KOPT-K1 (cell line): ENCODE measurements at regions not wholly inside any gene's neighbourhood (a gene's known extent, or its start where the extent isn't known, plus 50 kb on each side); places are given as distances from the start of the nearest gene placed in this dataset.

Experiments used
- H3K27ac ChIP-seq: fragments of 200-600 bp; sonication (generic); 2 replicates; pipeline ENCODE4 v1.5.1; 2016; ENCODE audit warnings: antibody characterized with exemption, mild to moderate bottlenecking, low read depth, low read length; ENCODE audit not compliant: poor library complexity, severe bottlenecking
- H3K36me3 ChIP-seq: fragments of 200-600 bp; sonication (generic); 2 replicates; pipeline ENCODE4 v1.5.1; 2017; ENCODE audit warnings: antibody characterized with exemption, mild to moderate bottlenecking, low read length, moderate library complexity; ENCODE audit not compliant: insufficient read depth
- H3K9me3 ChIP-seq: fragments of 200-600 bp; sonication (generic); 2 replicates; pipeline ENCODE4 v1.5.1; 2017; ENCODE audit warnings: antibody characterized with exemption, low read length, mild to moderate bottlenecking; ENCODE audit not compliant: insufficient read depth, poor library complexity, severe bottlenecking

DNA sequence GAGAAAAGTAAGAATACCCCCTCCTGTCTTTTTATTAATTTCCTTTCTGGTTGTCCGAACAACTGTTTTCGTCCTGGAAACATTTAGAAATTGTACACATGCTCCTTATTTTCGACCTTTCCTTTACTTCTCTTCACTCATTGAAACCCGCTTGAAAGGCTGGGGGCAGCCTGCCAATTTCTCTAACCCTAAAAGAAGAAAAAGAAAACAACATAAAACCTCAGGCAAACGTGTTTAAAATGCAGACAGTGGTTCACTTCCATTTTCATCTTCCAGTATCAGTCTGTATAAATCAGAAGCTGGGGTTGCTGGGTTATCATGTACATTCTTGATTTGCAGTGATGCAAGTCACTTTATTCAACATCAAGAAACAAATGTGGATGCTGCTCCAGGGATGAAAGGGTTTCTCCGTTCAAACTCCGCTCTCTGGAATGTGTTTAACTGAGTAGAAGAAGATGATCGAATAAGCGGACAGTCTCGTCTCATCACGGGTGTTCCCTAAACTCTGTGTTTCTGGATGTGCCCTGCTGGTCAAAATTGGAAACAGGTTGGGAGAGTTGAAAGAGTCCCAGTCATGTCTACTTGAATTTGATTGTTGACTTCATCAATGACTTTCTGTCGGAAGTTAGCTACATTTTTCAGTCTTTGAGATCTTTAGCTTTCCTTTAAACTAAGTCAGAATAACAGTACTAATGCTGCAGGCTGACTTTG lies 1042.2 kb downstream of the BCL11B start:
- H3K27ac ChIP-seq, result peak overlapping the region; percentile 100
- no peaks in the 10 kb centered on the region for H3K36me3 ChIP-seq
- H3K9me3 ChIP-seq, result no peaks in the 10 kb centered on the region

DNA sequence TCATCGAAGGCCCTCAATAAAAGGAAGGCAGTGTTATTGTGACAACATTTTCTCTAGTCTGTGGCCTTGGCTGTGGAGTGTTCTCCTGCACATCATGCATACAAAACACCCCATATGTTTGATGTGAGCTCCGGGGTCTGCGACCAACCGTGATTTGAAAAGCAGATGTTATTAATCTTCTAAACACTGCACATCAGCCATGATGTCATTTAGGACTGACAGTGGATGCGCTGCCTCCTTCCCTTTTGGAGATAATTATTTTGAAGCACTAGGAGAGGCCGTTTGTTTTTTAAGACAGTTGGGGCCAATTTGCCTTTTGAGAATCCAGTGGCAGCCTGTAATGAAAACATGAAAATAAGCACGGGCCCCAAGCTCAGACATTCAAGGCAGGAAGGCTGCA lies 1041.6 kb downstream of the BCL11B start:
- Histone ChIP-seq H3K9me3 (no peaks in the 10 kb centered on the region), H3K27ac (peak overlapping the region; percentile 100), H3K36me3 (no peaks in the 10 kb centered on the region)

DNA sequence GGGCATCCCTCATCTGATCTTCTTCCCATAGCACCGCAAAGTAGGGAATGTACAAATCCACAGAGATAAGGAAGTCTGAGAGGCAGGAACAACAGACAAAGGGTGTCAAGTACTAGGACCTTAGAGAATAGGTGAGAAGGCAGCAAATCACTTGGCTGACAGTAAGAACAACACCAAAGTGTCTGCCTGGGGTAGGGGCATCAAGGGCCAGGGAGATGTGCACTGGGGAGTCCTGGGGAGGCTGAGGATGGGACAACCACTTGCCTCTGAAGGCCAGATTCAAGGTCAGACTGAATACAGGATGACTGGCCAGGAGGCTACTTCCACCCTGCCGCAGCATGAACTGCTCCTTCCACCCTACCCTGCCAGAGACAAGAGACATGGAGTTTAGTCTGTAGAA lies 1040.8 kb downstream of the BCL11B start:
- peak overlapping the region; percentile 100 for H3K27ac ChIP-seq
- no peaks in the 10 kb centered on the region for H3K36me3 ChIP-seq
- no peaks in the 10 kb centered on the region for H3K9me3 ChIP-seq

DNA sequence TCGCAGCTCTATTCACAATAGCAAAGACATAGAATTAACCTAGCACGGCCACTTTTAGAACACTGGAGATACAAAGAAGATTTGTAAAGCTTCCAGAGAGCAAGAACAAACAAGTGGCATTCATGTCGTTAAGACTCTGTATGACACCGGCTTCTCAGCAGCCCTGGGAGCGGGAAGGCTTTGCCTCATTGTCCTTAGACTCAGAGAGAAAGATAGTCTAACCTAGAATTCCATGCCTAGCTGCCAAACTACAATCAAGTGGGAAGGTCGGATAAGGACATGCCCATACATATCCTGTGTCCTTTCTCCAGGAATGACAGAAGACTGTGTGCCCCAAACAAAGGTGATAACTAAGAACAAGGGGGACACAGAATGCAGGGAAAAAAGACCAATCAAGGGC lies 1038.3 kb downstream of the BCL11B start:
- no peak overlapping the region for H3K27ac ChIP-seq
- no peaks in the 10 kb centered on the region for H3K9me3 ChIP-seq
- no peaks in the 10 kb centered on the region for H3K36me3 ChIP-seq

- Histone ChIP-seq H3K36me3 (no peaks in the 10 kb centered on the region), H3K9me3 (no peaks in the 10 kb centered on the region), H3K27ac (no peak overlapping the region)
Measured at GRCh38 chr14:98234208-98234607, 1037.8 kb downstream of the BCL11B start.

- no peaks in the 10 kb centered on the region for H3K9me3 ChIP-seq
- no peaks in the 10 kb centered on the region for H3K36me3 ChIP-seq
- H3K27ac ChIP-seq, result no peak overlapping the region
Measured at GRCh38 chr14:98236314-98236713, 1035.7 kb downstream of the BCL11B start.

DNA sequence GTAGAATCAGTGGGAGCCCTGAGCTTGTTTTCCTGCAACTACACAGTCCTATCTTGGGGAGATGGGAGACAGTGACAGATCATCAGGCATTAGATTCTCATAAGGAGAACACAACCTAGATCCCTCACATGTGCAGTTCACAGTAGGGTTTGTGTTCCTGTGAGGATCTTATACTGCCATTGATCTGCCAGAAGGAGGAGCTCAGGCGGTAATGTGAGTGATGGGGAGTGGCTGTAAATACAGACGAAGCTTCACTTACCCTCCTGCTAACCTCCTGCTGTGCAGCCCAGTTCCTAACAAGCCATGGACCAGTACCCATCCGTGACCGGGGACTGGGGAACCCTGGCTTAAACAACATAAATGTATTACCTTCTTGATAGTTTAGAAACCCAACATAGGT lies 1034.1 kb downstream of the BCL11B start:
- H3K27ac ChIP-seq, result no peak overlapping the region
- no peaks in the 10 kb centered on the region for H3K9me3 ChIP-seq
- no peaks in the 10 kb centered on the region for H3K36me3 ChIP-seq

- Histone ChIP-seq H3K27ac (peak overlapping the region; percentile 15), H3K9me3 (no peaks in the 10 kb centered on the region), H3K36me3 (no peaks in the 10 kb centered on the region)
Measured at GRCh38 chr14:98240376-98240775, 1031.6 kb downstream of the BCL11B start.

DNA sequence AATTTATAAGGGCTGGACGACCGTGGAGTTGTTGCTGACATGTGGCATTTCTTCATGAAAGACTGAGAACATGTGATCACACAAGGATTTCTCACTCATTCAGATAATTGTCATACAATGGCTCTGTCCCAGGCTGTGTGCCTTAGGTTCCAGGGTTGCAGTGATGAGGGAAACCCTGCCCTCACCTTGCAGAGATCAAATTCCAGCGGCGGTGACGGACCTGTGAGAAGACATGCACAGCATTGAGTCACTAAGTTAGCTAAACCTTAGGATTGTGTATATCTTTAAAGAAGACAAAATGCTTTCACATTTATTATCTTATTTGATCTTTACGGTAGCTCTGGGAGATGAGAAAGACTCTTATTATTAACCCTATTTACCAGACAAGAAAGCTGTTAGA lies 1029.1 kb downstream of the BCL11B start:
- H3K27ac ChIP-seq, result no peak overlapping the region
- no peaks in the 10 kb centered on the region for H3K36me3 ChIP-seq
- no peaks in the 10 kb centered on the region for H3K9me3 ChIP-seq

GRCh38 chr14:98243332-98243731 lies 1028.7 kb downstream of the BCL11B start:
- Histone ChIP-seq H3K27ac (no peak overlapping the region), H3K36me3 (no peaks in the 10 kb centered on the region), H3K9me3 (no peaks in the 10 kb centered on the region)

DNA sequence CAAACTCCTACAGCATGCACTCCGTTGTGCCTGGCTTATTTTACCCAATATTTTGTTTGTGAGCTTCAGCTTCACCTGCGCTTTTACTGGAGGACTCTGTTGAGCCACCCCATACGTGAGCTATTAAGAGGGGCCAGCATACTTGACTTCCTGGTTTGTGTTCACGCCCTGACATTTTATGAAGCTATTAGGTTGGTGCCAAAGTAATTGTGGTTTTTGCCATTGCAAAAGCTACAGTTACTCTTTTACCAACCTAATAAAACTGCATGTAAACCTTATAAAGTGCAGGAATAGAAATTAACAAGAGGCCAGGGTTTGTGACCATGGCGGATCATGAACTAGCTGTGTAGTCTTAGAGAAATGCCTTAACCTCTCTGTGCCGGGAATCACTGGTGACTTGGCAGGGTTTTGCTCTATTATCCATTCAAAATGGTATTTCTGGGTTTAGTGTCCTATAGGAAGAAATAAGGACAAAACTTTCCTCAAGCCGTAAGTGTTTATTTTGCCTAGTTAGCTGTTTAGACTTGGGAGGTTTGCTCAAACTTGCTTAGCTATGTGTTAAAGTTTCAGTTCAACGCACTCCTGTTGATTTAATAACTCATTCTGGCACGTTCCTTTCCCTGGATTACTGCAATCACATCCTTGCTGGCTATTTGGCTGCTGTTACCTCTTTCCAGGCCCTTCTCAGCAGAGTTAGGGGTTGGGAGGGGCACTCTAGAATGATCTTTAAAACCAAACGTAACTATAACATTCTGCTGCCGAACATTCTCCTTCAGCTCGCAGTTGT lies 1027.6 kb downstream of the BCL11B start:
- no peak overlapping the region for H3K27ac ChIP-seq

GRCh38 chr14:98244966-98245569 lies 1026.9 kb downstream of the BCL11B start:
- Histone ChIP-seq H3K36me3 (no peaks in the 10 kb centered on the region), H3K27ac (no peak overlapping the region), H3K9me3 (no peaks in the 10 kb centered on the region)

More for the DNA sequence above, 1027.6 kb downstream of the BCL11B start:
- no peaks in the 10 kb centered on the region for H3K36me3 ChIP-seq
- H3K9me3 ChIP-seq, result no peaks in the 10 kb centered on the region

DNA sequence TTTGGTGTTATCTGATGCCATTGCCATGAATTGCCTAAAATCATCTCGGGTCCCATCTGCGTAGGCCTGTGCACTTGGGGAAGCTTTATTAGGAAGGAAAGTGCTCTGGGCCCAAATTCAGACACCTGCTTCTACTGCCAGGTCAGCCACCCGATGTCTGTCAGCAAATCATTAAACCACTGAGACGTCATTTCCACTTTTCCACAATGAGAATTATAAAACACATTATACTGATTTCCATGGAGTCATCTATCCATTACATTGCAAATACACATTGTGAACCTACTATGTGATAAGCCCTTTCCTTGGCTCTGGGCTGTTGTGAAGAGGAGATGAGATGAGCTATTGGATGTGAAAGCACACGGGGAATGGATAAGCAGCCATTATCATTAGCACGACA lies 1022.9 kb downstream of the BCL11B start:
- H3K9me3 ChIP-seq, result no peaks in the 10 kb centered on the region
- no peak overlapping the region for H3K27ac ChIP-seq
- no peaks in the 10 kb centered on the region for H3K36me3 ChIP-seq

GRCh38 chr14:98249476-98249875 lies 1022.5 kb downstream of the BCL11B start:
- no peaks in the 10 kb centered on the region for H3K9me3 ChIP-seq
- no peaks in the 10 kb centered on the region for H3K36me3 ChIP-seq
- H3K27ac ChIP-seq, result no peak overlapping the region

GRCh38 chr14:98252820-98253219 lies 1019.2 kb downstream of the BCL11B start:
- Histone ChIP-seq H3K27ac (no peak overlapping the region), H3K9me3 (no peaks in the 10 kb centered on the region)

More at GRCh38 chr14:98252820-98253219, 1019.2 kb downstream of the BCL11B start:
- H3K36me3 ChIP-seq, result no peaks in the 10 kb centered on the region
